Ectodermal cell (in vitro differentiated cells): ENCODE measurements at regions not wholly inside any gene's neighbourhood (a gene's known extent, or its start where the extent isn't known, plus 50 kb on each side); places are given as distances from the start of the nearest gene placed in this dataset.

Experiments used
- H3K27ac ChIP-seq: 2 replicates; pipeline ENCODE4 v1.7.0; 2013; ENCODE audit warnings: mild to moderate bottlenecking, low read depth, low read length; ENCODE audit not compliant: insufficient read depth, poor library complexity, severe bottlenecking
- H3K27me3 ChIP-seq: 2 replicates; pipeline ENCODE4 v1.7.0; 2013; ENCODE audit warnings: mild to moderate bottlenecking, low read length; ENCODE audit not compliant: insufficient read depth, control insufficient read depth, poor library complexity, severe bottlenecking
- H3K36me3 ChIP-seq: one replicate; pipeline ENCODE4 v1.7.0; 2013; ENCODE audit warnings: low read length; ENCODE audit not compliant: control insufficient read depth, insufficient read depth
- H3K4me1 ChIP-seq: one replicate; pipeline ENCODE4 v1.7.0; 2013; ENCODE audit warnings: low read length; ENCODE audit not compliant: control insufficient read depth, insufficient read depth
- H3K4me3 ChIP-seq: 2 replicates; pipeline ENCODE4 v1.7.0; 2013; ENCODE audit warnings: low read depth, low read length, control low read depth; ENCODE audit not compliant: insufficient read depth
- H3K9me3 ChIP-seq: 2 replicates; pipeline ENCODE4 v1.7.0; 2013; ENCODE audit warnings: mild to moderate bottlenecking, low read length, moderate library complexity; ENCODE audit not compliant: control insufficient read depth
- WGBS, 2 experiments: methylation state at CpG; one replicate each; pipeline ENCODE4 v1.1.7; 2013; ENCODE audit warnings: missing lambda C conversion rate in 2 of 2; 5-methylcytosine and 5-hydroxymethylcytosine counted together

- H3K4me3 ChIP-seq = no peak overlapping the region
- peaks cover 7% of the 10 kb centered on the region for H3K4me1 ChIP-seq
- H3K27ac ChIP-seq = no peak overlapping the region
- WGBS, 2 experiments = 57 to 61% methylated on average over 11 of the region's 11 CpGs
- H3K36me3 ChIP-seq = no peaks in the 10 kb centered on the region
- no peaks in the 10 kb centered on the region for H3K9me3 ChIP-seq
- H3K27me3 ChIP-seq = no peaks in the 10 kb centered on the region
These were observed 147.8 kb upstream of the RPL38 start for GRCh38 chr17:74055508-74056160.

GRCh38 chr17:74059479-74060240 is 143.8 kb upstream of the RPL38 start:
- Histone ChIP-seq H3K27ac (no peak overlapping the region), H3K4me1 (peaks cover 4% of the 10 kb centered on the region), H3K4me3 (no peak overlapping the region), H3K9me3 (no peaks in the 10 kb centered on the region), H3K36me3 (no peaks in the 10 kb centered on the region), H3K27me3 (no peaks in the 10 kb centered on the region)
- WGBS, 2 experiments = 88% methylated on average over 4 of the region's 4 CpGs

- Histone ChIP-seq H3K4me3 (no peak overlapping the region), H3K36me3 (no peaks in the 10 kb centered on the region), H3K27me3 (no peaks in the 10 kb centered on the region), H3K9me3 (no peaks in the 10 kb centered on the region), H3K4me1 (no peaks in the 10 kb centered on the region), H3K27ac (no peak overlapping the region)
- WGBS, 2 experiments = 91% methylated on average over 5 of the region's 5 CpGs
These were observed 141.7 kb upstream of the RPL38 start for GRCh38 chr17:74061758-74062157.

- Histone ChIP-seq H3K4me3 (no peak overlapping the region), H3K27me3 (no peaks in the 10 kb centered on the region), H3K27ac (no peak overlapping the region), H3K9me3 (no peaks in the 10 kb centered on the region), H3K36me3 (no peaks in the 10 kb centered on the region), H3K4me1 (no peaks in the 10 kb centered on the region)
- WGBS, 2 experiments = 77 to 90% methylated on average over 3 of the region's 3 CpGs
These were observed 141.2 kb upstream of the RPL38 start for GRCh38 chr17:74062234-74062633.

- Histone ChIP-seq H3K9me3 (no peaks in the 10 kb centered on the region), H3K27ac (no peak overlapping the region), H3K36me3 (no peaks in the 10 kb centered on the region), H3K4me1 (no peaks in the 10 kb centered on the region), H3K27me3 (no peaks in the 10 kb centered on the region), H3K4me3 (no peak overlapping the region)
- WGBS, 2 experiments = 84 to 89% methylated on average over 10 of the region's 10 CpGs
These were observed 140.0 kb upstream of the RPL38 start for GRCh38 chr17:74063439-74063838.

- Histone ChIP-seq H3K9me3 (no peaks in the 10 kb centered on the region), H3K27ac (no peak overlapping the region), H3K27me3 (no peaks in the 10 kb centered on the region), H3K4me3 (no peak overlapping the region), H3K4me1 (no peaks in the 10 kb centered on the region), H3K36me3 (no peaks in the 10 kb centered on the region)
- 84 to 90% methylated on average over 3 of the region's 3 CpGs for WGBS, 2 experiments
These were observed 133.1 kb upstream of the RPL38 start for GRCh38 chr17:74070374-74070773.

- no peaks in the 10 kb centered on the region for H3K4me1 ChIP-seq
- no peak overlapping the region for H3K4me3 ChIP-seq
- no peaks in the 10 kb centered on the region for H3K36me3 ChIP-seq
- whole genome bisulfite sequencing, 2 experiments = 93 to 94% methylated on average over 12 of the region's 12 CpGs
- H3K9me3 ChIP-seq = peaks cover 2% of the 10 kb centered on the region
- H3K27me3 ChIP-seq = no peaks in the 10 kb centered on the region
- H3K27ac ChIP-seq = no peak overlapping the region
These were observed 132.3 kb upstream of the RPL38 start for GRCh38 chr17:74070998-74071679.

GRCh38 chr17:74072340-74072739 is 131.1 kb upstream of the RPL38 start:
- Histone ChIP-seq H3K9me3 (peaks cover 2% of the 10 kb centered on the region), H3K27ac (no peak overlapping the region), H3K36me3 (no peaks in the 10 kb centered on the region), H3K27me3 (no peaks in the 10 kb centered on the region), H3K4me1 (no peaks in the 10 kb centered on the region), H3K4me3 (no peak overlapping the region)
- 93 to 95% methylated on average over 4 of the region's 4 CpGs for WGBS, 2 experiments

- no peaks in the 10 kb centered on the region for H3K27me3 ChIP-seq
- 84 to 100% methylated on average over 1 of the region's 1 CpG for WGBS, 2 experiments
These were observed 127.0 kb upstream of the RPL38 start for GRCh38 chr17:74076446-74076845.

GRCh38 chr17:74077231-74077630 is 126.2 kb upstream of the RPL38 start:
- no peaks in the 10 kb centered on the region for H3K36me3 ChIP-seq
- no peak overlapping the region for H3K27ac ChIP-seq
- peaks cover 4% of the 10 kb centered on the region for H3K4me1 ChIP-seq
- no peak overlapping the region for H3K4me3 ChIP-seq
- no peaks in the 10 kb centered on the region for H3K27me3 ChIP-seq
- peaks cover 2% of the 10 kb centered on the region for H3K9me3 ChIP-seq

More at GRCh38 chr17:74076446-74076845, 127.0 kb upstream of the RPL38 start:
- H3K9me3 ChIP-seq = peaks cover 2% of the 10 kb centered on the region
- H3K4me1 ChIP-seq = peaks cover 4% of the 10 kb centered on the region
- H3K4me3 ChIP-seq = no peak overlapping the region
- H3K36me3 ChIP-seq = no peaks in the 10 kb centered on the region
- H3K27ac ChIP-seq = no peak overlapping the region
